ENCODE measurements at regions not wholly inside any gene's neighbourhood (a gene's known extent, or its start where the extent isn't known, plus 50 kb on each side); places are given as distances from the start of the nearest gene placed in this dataset.

DNA sequence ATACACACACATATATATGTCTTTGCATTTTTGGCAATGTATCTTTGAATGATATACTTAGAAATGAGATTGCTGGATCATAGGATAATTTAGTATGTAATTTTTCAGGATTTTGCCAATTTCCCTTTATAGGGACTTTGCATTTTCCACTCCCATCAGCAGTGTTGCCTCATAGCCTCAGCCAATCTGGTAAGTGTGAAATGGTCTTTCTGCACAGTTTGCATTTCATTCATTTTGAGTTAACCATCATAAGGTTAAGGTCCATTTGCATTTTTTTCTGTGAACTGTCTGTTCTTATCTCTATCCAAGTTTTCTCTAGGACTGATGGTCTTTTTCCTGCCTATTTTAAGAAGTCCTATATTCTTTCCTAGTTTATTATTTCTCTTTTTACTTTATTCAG is 474.8 kb downstream of the ZNF674 start (continued):
- TF ChIP-seq, protein P1, sequence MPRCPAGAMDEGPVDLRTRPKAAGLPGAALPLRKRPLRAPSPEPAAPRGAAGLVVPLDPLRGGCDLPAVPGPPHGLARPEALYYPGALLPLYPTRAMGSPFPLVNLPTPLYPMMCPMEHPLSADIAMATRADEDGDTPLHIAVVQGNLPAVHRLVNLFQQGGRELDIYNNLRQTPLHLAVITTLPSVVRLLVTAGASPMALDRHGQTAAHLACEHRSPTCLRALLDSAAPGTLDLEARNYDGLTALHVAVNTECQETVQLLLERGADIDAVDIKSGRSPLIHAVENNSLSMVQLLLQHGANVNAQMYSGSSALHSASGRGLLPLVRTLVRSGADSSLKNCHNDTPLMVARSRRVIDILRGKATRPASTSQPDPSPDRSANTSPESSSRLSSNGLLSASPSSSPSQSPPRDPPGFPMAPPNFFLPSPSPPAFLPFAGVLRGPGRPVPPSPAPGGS (IDR thresholded peaks at IDR 0.05), result no peak

DNA sequence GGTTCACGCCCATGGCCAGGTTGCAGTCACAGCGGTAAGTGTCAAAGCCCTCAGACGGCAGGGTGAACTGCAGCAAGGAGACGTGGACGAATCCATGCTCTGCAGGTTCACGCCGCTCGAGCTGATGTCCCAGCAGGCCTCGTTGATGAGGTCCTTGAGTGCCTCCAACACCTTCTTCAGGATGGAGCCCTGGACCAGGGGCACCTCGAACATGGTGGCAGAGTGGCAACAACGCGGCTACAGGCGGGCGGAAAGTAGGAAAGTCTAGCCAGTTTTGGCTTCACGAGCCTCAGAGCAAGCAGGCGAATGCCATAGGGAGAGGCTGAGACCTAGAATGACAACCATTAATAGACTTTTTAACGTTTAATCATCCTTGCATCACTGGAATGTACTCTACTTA is 485.9 kb downstream of the ZNF674 start:
- no peak for ATAC-seq
- no peaks in the 10 kb centered on the region for H3K9me3 ChIP-seq
- no peak for FAIRE-seq
- ChIA-PET CTCF (no interaction called here), POLR2A (no interaction called here)
- TF ChIP-seq EP300 (IDR thresholded peaks at IDR 0.05) (no peak), RNF2 (IDR thresholded peaks at IDR 0.05; ENCODE audit: borderline replicate concordance, low read depth) (no peak), MAFK (IDR thresholded peaks at IDR 0.05; ENCODE audit: partially characterized antibody) (no peak), FOSL2 (IDR thresholded peaks at IDR 0.05) (no peak), FOSL2 (CRISPR knock-in tag; IDR thresholded peaks at IDR 0.05) (no peak), KDM1A (IDR thresholded peaks at IDR 0.05; ENCODE audit: low read depth) (no peak), HDAC2 (IDR thresholded peaks at IDR 0.05) (no peak), HEYL (CRISPR knock-in tag; IDR thresholded peaks at IDR 0.05) (no peak), BHLHE40 (IDR thresholded peaks at IDR 0.05; ENCODE audit: low read depth, low read length) (no peak), CHD2 (IDR thresholded peaks at IDR 0.05; ENCODE audit: low read length, partially characterized antibody) (no peak), RCOR1 (IDR thresholded peaks at IDR 0.05; ENCODE audit: low read depth, low read length) (no peak), EHF (CRISPR knock-in tag; IDR thresholded peaks at IDR 0.05) (no peak), CBX8 (IDR thresholded peaks at IDR 0.05) (no peak), ZC3H11A (IDR thresholded peaks at IDR 0.05) (no peak), FOSB (CRISPR knock-in tag; IDR thresholded peaks at IDR 0.05) (no peak), CHD4 (IDR thresholded peaks at IDR 0.05; ENCODE audit: borderline replicate concordance) (no peak), EHMT2 (IDR thresholded peaks at IDR 0.05; ENCODE audit: low read depth) (no peak)
- TF ChIP-seq, protein P2, sequence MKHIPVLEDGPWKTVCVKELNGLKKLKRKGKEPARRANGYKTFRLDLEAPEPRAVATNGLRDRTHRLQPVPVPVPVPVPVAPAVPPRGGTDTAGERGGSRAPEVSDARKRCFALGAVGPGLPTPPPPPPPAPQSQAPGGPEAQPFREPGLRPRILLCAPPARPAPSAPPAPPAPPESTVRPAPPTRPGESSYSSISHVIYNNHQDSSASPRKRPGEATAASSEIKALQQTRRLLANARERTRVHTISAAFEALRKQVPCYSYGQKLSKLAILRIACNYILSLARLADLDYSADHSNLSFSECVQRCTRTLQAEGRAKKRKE (CRISPR knock-in tag; IDR thresholded peaks at IDR 0.05; ENCODE audit: low read depth), result no peak
- TF ChIP-seq, protein P3, sequence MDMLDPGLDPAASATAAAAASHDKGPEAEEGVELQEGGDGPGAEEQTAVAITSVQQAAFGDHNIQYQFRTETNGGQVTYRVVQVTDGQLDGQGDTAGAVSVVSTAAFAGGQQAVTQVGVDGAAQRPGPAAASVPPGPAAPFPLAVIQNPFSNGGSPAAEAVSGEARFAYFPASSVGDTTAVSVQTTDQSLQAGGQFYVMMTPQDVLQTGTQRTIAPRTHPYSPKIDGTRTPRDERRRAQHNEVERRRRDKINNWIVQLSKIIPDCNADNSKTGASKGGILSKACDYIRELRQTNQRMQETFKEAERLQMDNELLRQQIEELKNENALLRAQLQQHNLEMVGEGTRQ (IDR thresholded peaks at IDR 0.05), result no peak
- TF ChIP-seq, protein P4, sequence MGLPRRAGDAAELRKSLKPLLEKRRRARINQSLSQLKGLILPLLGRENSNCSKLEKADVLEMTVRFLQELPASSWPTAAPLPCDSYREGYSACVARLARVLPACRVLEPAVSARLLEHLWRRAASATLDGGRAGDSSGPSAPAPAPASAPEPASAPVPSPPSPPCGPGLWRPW (IDR thresholded peaks at IDR 0.05), result no peak
- no peaks in the 10 kb centered on the region for H3K4me1 ChIP-seq
- DNase-seq (ENCODE audit: low read depth in 1 of 2, low spot score in 1 of 2), result no peak
- H3K27ac ChIP-seq, result no peak overlapping the region
- 71% methylated on average over 17 of the region's 17 CpGs for WGBS (ENCODE audit: missing lambda C conversion rate)
- no peak overlapping the region for H3K4me3 ChIP-seq
- no peak overlapping the region for H3K4me2 ChIP-seq

DNA sequence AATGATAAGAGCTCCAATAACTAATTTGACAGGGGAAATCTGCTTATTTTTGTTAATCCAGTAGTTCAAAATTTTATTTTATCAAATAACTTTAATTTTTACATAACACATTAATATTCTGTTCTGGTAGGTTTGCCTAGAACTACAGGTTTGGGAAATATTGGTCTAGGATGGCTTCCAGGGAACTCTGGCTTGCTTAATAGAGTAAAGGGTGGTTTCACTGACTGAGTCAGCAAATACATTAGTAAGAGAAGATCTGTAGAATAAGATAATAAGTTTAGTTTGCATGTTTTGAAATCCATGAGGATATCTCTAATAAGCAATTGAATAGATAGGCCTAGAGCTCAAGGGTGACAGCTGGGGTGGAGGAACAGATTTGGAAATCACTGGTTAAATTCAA is 500.7 kb downstream of the ZNF674 start:
- ATAC-seq (no peak), DNase-seq (ENCODE audit: low read depth in 1 of 2, low spot score in 1 of 2) (no peak), FAIRE-seq (no peak)
- POLR2A ChIA-PET, result no interaction called here
- TF ChIP-seq PHF8 (IDR thresholded peaks at IDR 0.05; ENCODE audit: borderline replicate concordance, low read depth), result no peak
- no peak for TF ChIP-seq NR3C1 (IDR thresholded peaks at IDR 0.05)
- TF ChIP-seq, protein P1 (IDR thresholded peaks at IDR 0.05), result no peak
- no peak for TF ChIP-seq ZNF302 (CRISPR knock-in tag; IDR thresholded peaks at IDR 0.05)
- TF ChIP-seq ZC3H11A (IDR thresholded peaks at IDR 0.05), result no peak
- TF ChIP-seq, protein P3 (IDR thresholded peaks at IDR 0.05), result no peak
- TF ChIP-seq HOXB5 (CRISPR knock-in tag; IDR thresholded peaks at IDR 0.05), result no peak
- no peak for TF ChIP-seq KDM5A (IDR thresholded peaks at IDR 0.05)
- no peak for TF ChIP-seq ESRRA (IDR thresholded peaks at IDR 0.05; ENCODE audit: borderline replicate concordance, low read length)
- no peak for TF ChIP-seq BHLHE40 (IDR thresholded peaks at IDR 0.05; ENCODE audit: low read depth, low read length)
- TF ChIP-seq EHF (CRISPR knock-in tag; IDR thresholded peaks at IDR 0.05), result no peak
- no peak for TF ChIP-seq JUN (IDR thresholded peaks at IDR 0.05)
- TF ChIP-seq CEBPB (IDR thresholded peaks at IDR 0.05), result no peak
- Histone ChIP-seq H3K9me3 (peaks cover 14% of the 10 kb centered on the region; the same call in 1 of the 3 replicates), H3K4me3 (no peak overlapping the region), H3K27ac (no peak overlapping the region), H3K4me1 (no peaks in the 10 kb centered on the region), H3K4me2 (no peak overlapping the region)
- CTCF ChIA-PET, result no interaction called here
